Natural killer cell (primary cell): ENCODE measurements at regions not wholly inside any gene's neighbourhood (a gene's known extent, or its start where the extent isn't known, plus 50 kb on each side); places are given as distances from the start of the nearest gene placed in this dataset.

Source experiments
- ATAC-seq, 3 donors: fragments of 150-1000 bp in 2 of 3; fragments of 200-7000 bp in 1 of 3; cut with Tn5 transposase; 1 replicate in 1 of 3; 2 replicates in 2 of 3; pipeline ENCODE4 v1.10.0; 2021; ENCODE audit warnings: mild to moderate bottlenecking in 2 of 3, moderate library complexity in 2 of 3
- DNase-seq, 2 donors: peaks; one replicate each; pipeline versions ENCODE4 v3.0.0 to v3.0.0-alpha.2; 2013 to 2021; ENCODE audit warnings: mixed read lengths in 1 of 2
- H3K27ac ChIP-seq: one replicate; pipeline ENCODE4 v1.5.1; 2013; ENCODE audit warnings: mild to moderate bottlenecking, low read length
- H3K27me3 ChIP-seq: one replicate; pipeline ENCODE4 v1.6.1; 2013; ENCODE audit warnings: low read length; ENCODE audit not compliant: control insufficient read depth, insufficient read depth
- H3K36me3 ChIP-seq: one replicate; pipeline ENCODE4 v1.6.1; 2013; ENCODE audit warnings: low read length; ENCODE audit not compliant: control insufficient read depth, insufficient read depth
- H3K4me1 ChIP-seq: one replicate; pipeline ENCODE4 v1.6.1; 2013; ENCODE audit warnings: low read length; ENCODE audit not compliant: control insufficient read depth, insufficient read depth
- H3K4me3 ChIP-seq: one replicate; pipeline ENCODE4 v1.5.1; 2013; ENCODE audit warnings: low read length
- H3K9me3 ChIP-seq: one replicate; pipeline ENCODE4 v1.6.1; 2013; ENCODE audit warnings: low read length; ENCODE audit not compliant: control insufficient read depth, insufficient read depth
- H3K27ac Mint-ChIP-seq, 2 donors: one replicate each; pipeline ENCODE4 v1.8.0; 2022; ENCODE audit warnings: mild to moderate bottlenecking in 2 of 2, mixed read lengths in 2 of 2, moderate library complexity in 1 of 2
- H3K27me3 Mint-ChIP-seq, 2 donors: one replicate each; pipeline ENCODE4 v1.8.0; 2022; ENCODE audit warnings: low read depth in 2 of 2, mixed read lengths in 2 of 2
- H3K36me3 Mint-ChIP-seq: one replicate; pipeline ENCODE4 v1.8.0; 2022; ENCODE audit warnings: mixed read lengths
- H3K4me1 Mint-ChIP-seq, 2 donors: one replicate each; pipeline ENCODE4 v1.8.0; 2022; ENCODE audit warnings: mixed read lengths in 2 of 2
- H3K4me3 Mint-ChIP-seq: one replicate; pipeline ENCODE4 v1.8.0; 2022; ENCODE audit warnings: mild to moderate bottlenecking, moderate library complexity, mixed read lengths
- H3K9me3 Mint-ChIP-seq, 2 donors: one replicate each; pipeline ENCODE4 v1.8.0; 2022; ENCODE audit warnings: mixed read lengths in 2 of 2
- WGBS: methylation state at CpG from one replicate; pipeline ENCODE4 v1.1.7; 2013; ENCODE audit warnings: missing lambda C conversion rate; ENCODE audit not compliant: insufficient coverage; 5-methylcytosine and 5-hydroxymethylcytosine counted together
- intact Hi-C: fragments of 100-400 bp; cut with micrococcal nuclease; formaldehyde crosslinking; loops from one replicate; pipeline ENCODE4 v1.14.2; 2022
- TF ChIP-seq, protein P1 (sequence below): fragments of 200-600 bp; IDR thresholded peaks from one replicate; pipeline ENCODE4 v1.8.0; 2022; ENCODE audit warnings: antibody characterized with exemption

DNA sequence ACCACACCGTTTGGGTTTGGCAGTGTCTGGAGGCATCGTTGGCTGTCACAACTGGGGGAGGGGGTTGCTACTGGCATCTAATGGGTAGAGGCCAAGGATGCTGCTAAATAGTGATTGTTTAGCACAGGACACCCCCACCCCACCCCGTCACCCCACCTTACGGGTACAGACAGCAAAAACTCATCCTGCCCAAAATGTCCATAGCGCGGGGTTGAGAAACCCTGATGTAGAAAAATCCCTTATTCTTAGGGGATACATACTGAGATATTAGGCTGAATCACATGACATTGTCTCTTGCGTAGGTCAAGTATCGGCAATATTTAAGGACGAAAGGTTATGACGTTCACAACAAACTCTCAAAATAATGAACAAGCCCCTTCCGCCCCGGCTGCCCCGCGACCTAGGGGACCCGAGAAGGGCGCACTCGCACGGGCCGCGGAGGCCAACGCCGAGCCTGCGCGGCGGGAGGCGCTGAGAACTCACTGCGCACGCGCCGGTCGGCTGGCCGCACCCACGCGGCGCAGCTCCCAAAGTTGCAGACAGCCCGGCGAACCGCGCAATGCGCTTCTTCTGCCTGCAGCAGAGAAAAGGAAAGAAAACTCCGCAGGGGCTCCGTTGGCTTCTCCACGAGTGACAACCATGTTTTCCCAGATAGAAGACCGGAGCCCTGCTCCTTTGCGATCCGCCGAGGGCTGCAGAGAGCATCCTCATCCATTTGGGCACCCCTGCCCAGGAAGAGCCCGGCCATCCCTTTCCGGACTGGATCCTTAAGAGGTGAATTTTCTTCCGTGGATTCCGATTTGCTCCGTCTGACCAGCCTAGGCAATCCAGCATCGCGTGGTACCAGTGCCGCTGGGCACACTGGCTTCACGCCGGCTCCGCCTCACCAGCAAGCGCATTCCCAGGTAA, 136.8 kb upstream of the CCDC54 start:
- H3K9me3 Mint-ChIP-seq, result no peaks in the 10 kb centered on the region
- Histone ChIP-seq H3K9me3 (no peaks in the 10 kb centered on the region), H3K4me1 (peaks cover 13% of the 10 kb centered on the region), H3K36me3 (no peaks in the 10 kb centered on the region), H3K27me3 (peaks cover 4% of the 10 kb centered on the region), H3K27ac (no peak overlapping the region), H3K4me3 (peak overlapping the region; percentile 68)
- H3K27ac Mint-ChIP-seq, result peak overlapping the region in 1 of 2 donors; percentile 57
- ATAC-seq (peak; percentile 81 to 93 (median 91)), DNase-seq (peak; percentile 61 to 89)
- under 1% methylated on average over 55 of the region's 59 CpGs for WGBS
- intact Hi-C loops, result no loop called here
- H3K4me3 Mint-ChIP-seq, result peak overlapping the region; percentile 85
- TF ChIP-seq, protein P1, sequence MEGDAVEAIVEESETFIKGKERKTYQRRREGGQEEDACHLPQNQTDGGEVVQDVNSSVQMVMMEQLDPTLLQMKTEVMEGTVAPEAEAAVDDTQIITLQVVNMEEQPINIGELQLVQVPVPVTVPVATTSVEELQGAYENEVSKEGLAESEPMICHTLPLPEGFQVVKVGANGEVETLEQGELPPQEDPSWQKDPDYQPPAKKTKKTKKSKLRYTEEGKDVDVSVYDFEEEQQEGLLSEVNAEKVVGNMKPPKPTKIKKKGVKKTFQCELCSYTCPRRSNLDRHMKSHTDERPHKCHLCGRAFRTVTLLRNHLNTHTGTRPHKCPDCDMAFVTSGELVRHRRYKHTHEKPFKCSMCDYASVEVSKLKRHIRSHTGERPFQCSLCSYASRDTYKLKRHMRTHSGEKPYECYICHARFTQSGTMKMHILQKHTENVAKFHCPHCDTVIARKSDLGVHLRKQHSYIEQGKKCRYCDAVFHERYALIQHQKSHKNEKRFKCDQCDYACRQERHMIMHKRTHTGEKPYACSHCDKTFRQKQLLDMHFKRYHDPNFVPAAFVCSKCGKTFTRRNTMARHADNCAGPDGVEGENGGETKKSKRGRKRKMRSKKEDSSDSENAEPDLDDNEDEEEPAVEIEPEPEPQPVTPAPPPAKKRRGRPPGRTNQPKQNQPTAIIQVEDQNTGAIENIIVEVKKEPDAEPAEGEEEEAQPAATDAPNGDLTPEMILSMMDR, result no peak
- peaks cover 24 to 35% of the 10 kb centered on the region in 2 donors for H3K27me3 Mint-ChIP-seq
- peaks cover 17 to 21% of the 10 kb centered on the region in 2 donors for H3K4me1 Mint-ChIP-seq
- H3K36me3 Mint-ChIP-seq, result no peaks in the 10 kb centered on the region

DNA sequence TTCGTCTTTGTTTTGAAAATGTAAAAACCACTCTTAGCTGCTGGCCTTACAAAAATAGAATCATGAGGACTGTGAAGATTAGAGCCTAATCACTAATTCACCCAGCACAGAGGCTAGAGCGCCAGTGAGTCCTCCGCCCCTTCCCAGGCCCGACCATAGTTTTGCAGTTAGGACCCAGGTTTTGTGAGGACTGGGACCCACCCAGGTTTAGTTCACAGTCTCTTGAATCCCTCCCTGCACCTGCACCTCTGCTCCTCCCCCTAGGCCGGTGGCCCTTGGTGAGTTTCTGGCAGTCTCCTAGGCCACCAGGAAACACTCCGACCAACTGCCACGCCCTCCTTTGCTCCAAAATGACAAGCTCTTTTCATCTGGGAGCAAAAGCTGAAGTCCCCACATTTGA, 136.0 kb upstream of the CCDC54 start:
- H3K4me3 ChIP-seq, result peak overlapping the region; percentile 68
- intact Hi-C loops, result no loop called here
- H3K9me3 Mint-ChIP-seq, result no peaks in the 10 kb centered on the region

DNA sequence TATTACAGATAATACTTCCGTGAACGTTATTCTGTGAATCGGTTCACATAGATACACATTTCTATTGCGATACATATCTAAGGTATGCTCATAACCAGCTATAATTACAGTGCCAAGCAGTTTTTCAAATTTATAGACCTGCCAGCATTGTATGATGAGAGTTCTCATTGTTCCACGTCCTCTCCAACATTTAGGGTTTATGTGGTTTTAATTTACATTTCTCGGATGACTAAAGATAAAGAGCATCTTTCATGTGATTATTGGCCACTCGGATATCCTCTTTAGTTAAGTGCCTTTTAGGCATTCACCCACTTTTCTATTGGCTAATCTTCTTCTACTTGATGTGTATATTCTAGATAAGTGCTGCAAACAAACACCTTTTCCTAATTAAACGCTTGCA, 134.7 kb upstream of the CCDC54 start:
- no peak for DNase-seq
- 94% methylated on average over 5 of the region's 8 CpGs for WGBS
- TF ChIP-seq, protein P1, result no peak
- intact Hi-C loops, result no loop called here
- Histone ChIP-seq H3K36me3 (no peaks in the 10 kb centered on the region), H3K9me3 (no peaks in the 10 kb centered on the region), H3K4me3 (no peak overlapping the region), H3K4me1 (peaks cover 13% of the 10 kb centered on the region), H3K27me3 (peaks cover 4% of the 10 kb centered on the region), H3K27ac (no peak overlapping the region)
- Mint-ChIP-seq H3K9me3 (no peaks in the 10 kb centered on the region), H3K27ac (no peak overlapping the region), H3K4me1 (peaks cover 10 to 16% of the 10 kb centered on the region in 2 donors), H3K27me3 (peaks cover 15 to 25% of the 10 kb centered on the region in 2 donors), H3K36me3 (no peaks in the 10 kb centered on the region), H3K4me3 (peak overlapping the region; percentile 55)
- ATAC-seq, result no peak

More for the DNA sequence above, 136.0 kb upstream of the CCDC54 start:
- Mint-ChIP-seq H3K27ac (peak overlapping the region in 1 of 2 donors; percentile 57), H3K27me3 (peaks cover 20 to 29% of the 10 kb centered on the region in 2 donors), H3K36me3 (no peaks in the 10 kb centered on the region), H3K4me3 (peak overlapping the region; percentile 85), H3K4me1 (peaks cover 10 to 16% of the 10 kb centered on the region in 2 donors)
- Histone ChIP-seq H3K27me3 (peaks cover 4% of the 10 kb centered on the region), H3K27ac (no peak overlapping the region), H3K36me3 (no peaks in the 10 kb centered on the region), H3K9me3 (no peaks in the 10 kb centered on the region), H3K4me1 (peaks cover 13% of the 10 kb centered on the region)
- DNase-seq (peak in 1 of 2 donors; percentile 24), ATAC-seq (peak in 1 of 3 donors; percentile 15)
- WGBS, result 15% methylated on average over 7 of the region's 7 CpGs
- TF ChIP-seq, protein P1, result no peak
